Breast epithelium (tissue), 3 donors: ENCODE measurements at regions not wholly inside any gene's neighbourhood (a gene's known extent, or its start where the extent isn't known, plus 50 kb on each side); places are given as distances from the start of the nearest gene placed in this dataset.

Experiments used
- CTCF ChIP-seq, 3 donors: fragments of 450-650 bp; IDR thresholded peaks; one replicate each; pipeline ENCODE4 v1.5.1; 2016 to 2017; ENCODE audit warnings: antibody characterized with exemption in 3 of 3, mild to moderate bottlenecking in 3 of 3, moderate library complexity in 3 of 3
- POLR2A ChIP-seq: fragments of 450-650 bp; IDR thresholded peaks from one replicate; pipeline ENCODE4 v1.6.1; 2016; ENCODE audit warnings: antibody characterized with exemption, mild to moderate bottlenecking, moderate library complexity

GRCh38 chr14:38848243-38848935 lies 254.6 kb downstream of the SEC23A start:
- TF ChIP-seq CTCF (IDR thresholded peaks at IDR 0.05) (no peak), POLR2A (no peak)
